SK-N-SH treated with all-trans-retinoic acid at 6 μM for 48 hours (cell line): ENCODE measurements at regions not wholly inside any gene's neighbourhood (a gene's known extent, or its start where the extent isn't known, plus 50 kb on each side); places are given as distances from the start of the nearest gene placed in this dataset.
A peak's percentile ranks its signal among the peaks of the same experiment; 100 is the strongest.

ENCODE experiments used
- ATAC-seq: fragments of 200-7000 bp; cut with Tn5 transposase; 3 replicates; pipeline ENCODE4 v1.9.1; 2020; ENCODE audit warnings: mild to moderate bottlenecking, moderate library complexity
- ARNTL ChIP-seq: fragments of 450-650 bp; formaldehyde crosslinking; IDR thresholded peaks from 2 replicates; pipeline ENCODE4 v1.5.0; 2020; ENCODE audit warnings: low read depth, mild to moderate bottlenecking, moderate library complexity, borderline replicate concordance
- BACH2 ChIP-seq: fragments of 250-450 bp; sonication (Bioruptor Pico); IDR thresholded peaks from 2 replicates; pipeline ENCODE4 v1.9.0; 2021; ENCODE audit warnings: mild to moderate bottlenecking, borderline replicate concordance
- CREB5 ChIP-seq: fragments of 250-450 bp; sonication (Bioruptor Pico); IDR thresholded peaks from 2 replicates; pipeline ENCODE4 v1.5.1; 2020; ENCODE audit warnings: low read depth, mild to moderate bottlenecking, moderate library complexity
- CSDC2 ChIP-seq: fragments of 250-450 bp; sonication (Bioruptor Pico); IDR thresholded peaks from 2 replicates; pipeline ENCODE4 v1.5.0; 2020; ENCODE audit warnings: mild to moderate bottlenecking, moderate library complexity
- ESRRG ChIP-seq: fragments of 250-450 bp; sonication (Bioruptor Pico); IDR thresholded peaks from 2 replicates; pipeline ENCODE4 v1.6.1; 2021; ENCODE audit warnings: mild to moderate bottlenecking
- GLIS3 ChIP-seq: fragments of 250-450 bp; sonication (Bioruptor Pico); IDR thresholded peaks from 2 replicates; pipeline ENCODE4 v1.5.0; 2020; ENCODE audit warnings: mild to moderate bottlenecking, moderate library complexity
- ISL1 ChIP-seq: fragments of 250-450 bp; sonication (Bioruptor Pico); IDR thresholded peaks from 2 replicates; pipeline ENCODE4 v2.1.2; 2022; ENCODE audit warnings: mild to moderate bottlenecking, moderate library complexity
- OSR1 ChIP-seq: fragments of 250-450 bp; sonication (Bioruptor Pico); IDR thresholded peaks from 2 replicates; pipeline ENCODE4 v1.8.0; 2022; ENCODE audit warnings: moderate library complexity, mild to moderate bottlenecking, inconsistent platforms
- POU6F1 ChIP-seq: fragments of 250-450 bp; sonication (Bioruptor Pico); IDR thresholded peaks from 2 replicates; pipeline ENCODE4 v1.8.0; 2021; ENCODE audit warnings: low read depth, mild to moderate bottlenecking, moderate library complexity, borderline replicate concordance
- PPARA ChIP-seq: fragments of 250-450 bp; sonication (Bioruptor Pico); IDR thresholded peaks from 2 replicates; pipeline ENCODE4 v1.5.0; 2020; ENCODE audit warnings: mild to moderate bottlenecking, borderline replicate concordance
- RARB ChIP-seq: fragments of 250-450 bp; sonication (Bioruptor Pico); IDR thresholded peaks from 2 replicates; pipeline ENCODE4 v1.8.0; 2021; ENCODE audit warnings: mild to moderate bottlenecking, moderate library complexity
- SNAI2 ChIP-seq: fragments of 250-450 bp; sonication (Bioruptor Pico); IDR thresholded peaks from 2 replicates; pipeline ENCODE4 v1.5.0; 2020; ENCODE audit warnings: mild to moderate bottlenecking, moderate library complexity
- TCF4 ChIP-seq: fragments of 250-450 bp; sonication (Bioruptor Pico); IDR thresholded peaks from 2 replicates; pipeline ENCODE4 v1.8.0; 2021; ENCODE audit warnings: mild to moderate bottlenecking, moderate library complexity, borderline replicate concordance
- TOX ChIP-seq: fragments of 250-450 bp; sonication (Bioruptor Pico); IDR thresholded peaks from 2 replicates; pipeline ENCODE4 v1.8.0; 2021; ENCODE audit warnings: mild to moderate bottlenecking, moderate library complexity, borderline replicate concordance
- ZC3H10 ChIP-seq: fragments of 250-450 bp; sonication (Bioruptor Pico); IDR thresholded peaks from 2 replicates; pipeline ENCODE4 v1.5.1; 2021; ENCODE audit warnings: mild to moderate bottlenecking, moderate library complexity
- ZFP3 ChIP-seq: fragments of 250-450 bp; sonication (Bioruptor Pico); IDR thresholded peaks from 2 replicates; pipeline ENCODE4 v1.5.0; 2020; ENCODE audit warnings: mild to moderate bottlenecking, moderate library complexity
- ZNF565 ChIP-seq: fragments of 450-650 bp; formaldehyde crosslinking; conservative IDR thresholded peaks from 2 replicates; pipeline ENCODE4 v1.5.0; 2020; ENCODE audit warnings: low read depth, mild to moderate bottlenecking, moderate library complexity
- ZNF70 ChIP-seq: fragments of 450-650 bp; formaldehyde crosslinking; IDR thresholded peaks from 2 replicates; pipeline ENCODE4 v1.5.0; 2020; ENCODE audit warnings: mild to moderate bottlenecking, moderate library complexity
- ZNF8 ChIP-seq: fragments of 450-650 bp; formaldehyde crosslinking; IDR thresholded peaks from 2 replicates; pipeline ENCODE4 v1.5.0; 2020; ENCODE audit warnings: mild to moderate bottlenecking, moderate library complexity
- TF ChIP-seq, protein P1 (sequence below): fragments of 250-450 bp; sonication (Bioruptor Pico); IDR thresholded peaks from 2 replicates; pipeline ENCODE4 v1.5.1; 2021; ENCODE audit warnings: mild to moderate bottlenecking, moderate library complexity
- TF ChIP-seq, protein P2 (sequence below): fragments of 250-450 bp; sonication (Bioruptor Pico); IDR thresholded peaks from 2 replicates; pipeline ENCODE4 v1.8.0; 2020; ENCODE audit warnings: mild to moderate bottlenecking, moderate library complexity, borderline replicate concordance

DNA sequence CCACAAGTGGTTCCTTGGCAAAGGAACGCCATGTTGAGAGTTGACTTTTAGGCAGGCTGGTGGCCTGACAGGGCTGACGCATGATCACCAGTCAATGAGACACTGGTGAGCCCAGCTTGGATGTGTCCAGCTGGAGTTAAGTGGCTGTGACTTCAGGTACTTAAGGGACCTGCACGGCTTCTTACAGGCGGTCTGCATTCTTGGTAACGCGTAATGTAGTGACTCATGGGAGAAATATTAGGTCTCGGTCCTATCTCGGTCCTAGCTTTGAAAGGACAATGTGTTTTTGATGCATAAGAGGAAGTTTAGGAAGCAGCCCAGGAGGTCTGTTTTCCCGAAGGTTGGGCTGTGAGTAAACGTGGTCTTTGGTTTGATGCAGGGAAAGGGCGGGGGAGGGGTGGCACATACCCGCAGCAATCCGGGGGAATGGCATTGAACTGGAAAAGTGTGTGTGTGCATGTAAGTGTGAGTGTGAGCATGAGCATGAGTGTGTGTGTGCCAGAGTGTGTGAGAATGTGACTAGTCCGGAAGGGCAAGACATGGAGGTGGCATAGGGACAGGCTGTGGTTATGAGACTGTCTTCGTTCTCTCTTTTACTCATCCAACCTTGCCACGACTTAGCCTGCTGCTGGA lies 55.3 kb downstream of the FAM43A start:
- peak; percentile 56 for ATAC-seq
- TF ChIP-seq PPARA = no peak
- TF ChIP-seq GLIS3 (CRISPR knock-in tag) = no peak
- no peak for TF ChIP-seq ESRRG (CRISPR knock-in tag)
- 0 out of 2 replicates have a peak, but pooled peaks have one; percentile 14 for TF ChIP-seq ZFP3 (CRISPR knock-in tag)
- TF ChIP-seq POU6F1 (CRISPR knock-in tag) = no peak
- peak; percentile 48; the same call in 1 of the 2 replicates for TF ChIP-seq ISL1 (CRISPR knock-in tag)
- no peak for TF ChIP-seq CSDC2 (CRISPR knock-in tag)
- no peak for TF ChIP-seq TCF4 (CRISPR knock-in tag)
- TF ChIP-seq RARB (CRISPR knock-in tag) = no peak
- TF ChIP-seq ZNF565 (CRISPR knock-in tag) = no peak
- TF ChIP-seq, all 23 proteins: peak for 2

- no peak for ATAC-seq
- no peak for TF ChIP-seq ZNF70 (CRISPR knock-in tag)
- no peak for TF ChIP-seq ARNTL (CRISPR knock-in tag)
These were observed 56.2 kb downstream of the FAM43A start for GRCh38 chr3:194741916-194742315.

- TF ChIP-seq TOX (CRISPR knock-in tag) = no peak
- TF ChIP-seq ZFP3 (CRISPR knock-in tag) = no peak
- no peak for TF ChIP-seq SNAI2
- TF ChIP-seq, protein P1, sequence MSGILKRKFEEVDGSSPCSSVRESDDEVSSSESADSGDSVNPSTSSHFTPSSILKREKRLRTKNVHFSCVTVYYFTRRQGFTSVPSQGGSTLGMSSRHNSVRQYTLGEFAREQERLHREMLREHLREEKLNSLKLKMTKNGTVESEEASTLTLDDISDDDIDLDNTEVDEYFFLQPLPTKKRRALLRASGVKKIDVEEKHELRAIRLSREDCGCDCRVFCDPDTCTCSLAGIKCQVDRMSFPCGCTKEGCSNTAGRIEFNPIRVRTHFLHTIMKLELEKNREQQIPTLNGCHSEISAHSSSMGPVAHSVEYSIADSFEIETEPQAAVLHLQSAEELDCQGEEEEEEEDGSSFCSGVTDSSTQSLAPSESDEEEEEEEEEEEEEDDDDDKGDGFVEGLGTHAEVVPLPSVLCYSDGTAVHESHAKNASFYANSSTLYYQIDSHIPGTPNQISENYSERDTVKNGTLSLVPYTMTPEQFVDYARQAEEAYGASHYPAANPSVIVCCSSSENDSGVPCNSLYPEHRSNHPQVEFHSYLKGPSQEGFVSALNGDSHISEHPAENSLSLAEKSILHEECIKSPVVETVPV (CRISPR knock-in tag) = no peak
- no peak for TF ChIP-seq POU6F1 (CRISPR knock-in tag)
- TF ChIP-seq ZNF8 = no peak
- TF ChIP-seq GLIS3 (CRISPR knock-in tag) = no peak
- TF ChIP-seq, protein P2, sequence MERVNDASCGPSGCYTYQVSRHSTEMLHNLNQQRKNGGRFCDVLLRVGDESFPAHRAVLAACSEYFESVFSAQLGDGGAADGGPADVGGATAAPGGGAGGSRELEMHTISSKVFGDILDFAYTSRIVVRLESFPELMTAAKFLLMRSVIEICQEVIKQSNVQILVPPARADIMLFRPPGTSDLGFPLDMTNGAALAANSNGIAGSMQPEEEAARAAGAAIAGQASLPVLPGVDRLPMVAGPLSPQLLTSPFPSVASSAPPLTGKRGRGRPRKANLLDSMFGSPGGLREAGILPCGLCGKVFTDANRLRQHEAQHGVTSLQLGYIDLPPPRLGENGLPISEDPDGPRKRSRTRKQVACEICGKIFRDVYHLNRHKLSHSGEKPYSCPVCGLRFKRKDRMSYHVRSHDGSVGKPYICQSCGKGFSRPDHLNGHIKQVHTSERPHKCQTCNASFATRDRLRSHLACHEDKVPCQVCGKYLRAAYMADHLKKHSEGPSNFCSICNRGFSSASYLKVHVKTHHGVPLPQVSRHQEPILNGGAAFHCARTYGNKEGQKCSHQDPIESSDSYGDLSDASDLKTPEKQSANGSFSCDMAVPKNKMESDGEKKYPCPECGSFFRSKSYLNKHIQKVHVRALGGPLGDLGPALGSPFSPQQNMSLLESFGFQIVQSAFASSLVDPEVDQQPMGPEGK (CRISPR knock-in tag) = no peak
- no peak for TF ChIP-seq ZNF565 (CRISPR knock-in tag)
- no peak for TF ChIP-seq ZC3H10 (CRISPR knock-in tag)
- TF ChIP-seq BACH2 (CRISPR knock-in tag) = no peak
- TF ChIP-seq OSR1 (CRISPR knock-in tag) = no peak
- no peak for TF ChIP-seq RARB (CRISPR knock-in tag)
- TF ChIP-seq ISL1 (CRISPR knock-in tag) = no peak
- no peak for TF ChIP-seq ARNTL (CRISPR knock-in tag)
- no peak for TF ChIP-seq CREB5 (CRISPR knock-in tag)
- no peak for ATAC-seq
These were observed 59.1 kb downstream of the FAM43A start for GRCh38 chr3:194744826-194745225.
